ENCODE measurements at regions not wholly inside any gene's neighbourhood (a gene's known extent, or its start where the extent isn't known, plus 50 kb on each side); places are given as distances from the start of the nearest gene placed in this dataset.
"Not testable (repeated sequence)": the region's sequence is repeated elsewhere in the genome, so short reads cannot be mapped to it uniquely, and the experiment has no call there.

GRCh38 chr12:58747533-58747932, 172.8 kb downstream of the LRIG3 start:
- H3K27ac ChIP-seq, result no peak overlapping the region
- TF ChIP-seq CTCF (conservative IDR thresholded peaks at IDR 0.05) (no peak), ZFX (IDR thresholded peaks at IDR 0.05) (no peak)

GRCh38 chr12:58750484-58750883, 169.8 kb downstream of the LRIG3 start:
- TF ChIP-seq CTCF (conservative IDR thresholded peaks at IDR 0.05) (no peak), ZFX (IDR thresholded peaks at IDR 0.05) (no peak)
- no peak overlapping the region for H3K27ac ChIP-seq

- TF ChIP-seq ZFX (IDR thresholded peaks at IDR 0.05), result no peak
- no peak for TF ChIP-seq CTCF (conservative IDR thresholded peaks at IDR 0.05)
- H3K27ac ChIP-seq, result no peak overlapping the region
These were observed 162.9 kb downstream of the LRIG3 start for GRCh38 chr12:58757422-58757821.

- H3K27ac ChIP-seq, result not testable (repeated sequence)
These were observed 160.6 kb downstream of the LRIG3 start for GRCh38 chr12:58759745-58760144.

- no peak for TF ChIP-seq CTCF (conservative IDR thresholded peaks at IDR 0.05)
- no peak for TF ChIP-seq ZFX (IDR thresholded peaks at IDR 0.05)
- no peak overlapping the region for H3K27ac ChIP-seq
These were observed 159.0 kb downstream of the LRIG3 start for GRCh38 chr12:58761308-58761707.

GRCh38 chr12:58764100-58764953, 156.0 kb downstream of the LRIG3 start:
- H3K27ac ChIP-seq, result no peak overlapping the region
- TF ChIP-seq ZFX (IDR thresholded peaks at IDR 0.05) (no peak), CTCF (conservative IDR thresholded peaks at IDR 0.05) (no peak)

- TF ChIP-seq ZFX (IDR thresholded peaks at IDR 0.05), result no peak
- TF ChIP-seq CTCF (conservative IDR thresholded peaks at IDR 0.05), result no peak
- no peak overlapping the region for H3K27ac ChIP-seq
These were observed 155.2 kb downstream of the LRIG3 start for GRCh38 chr12:58765076-58765475.

Measured in C4-2B (cell line).